H9 (cell line): ENCODE measurements at regions not wholly inside any gene's neighbourhood (a gene's known extent, or its start where the extent isn't known, plus 50 kb on each side); places are given as distances from the start of the nearest gene placed in this dataset.

Experiments
- DNase-seq: peaks from one replicate; pipeline ENCODE4 v3.0.0-alpha.2; 2017
- H2AFZ ChIP-seq: one replicate; pipeline ENCODE4 v1.6.1; 2013; ENCODE audit warnings: mild to moderate bottlenecking, low read length, control low read depth, moderate library complexity
- H2AK5ac ChIP-seq: 2 replicates; pipeline ENCODE4 v1.6.1; 2013; ENCODE audit warnings: low read length, control low read depth, mixed read lengths; ENCODE audit not compliant: insufficient read length
- H2BK120ac ChIP-seq: one replicate; pipeline ENCODE4 v1.6.1; 2013; ENCODE audit warnings: low read depth, mild to moderate bottlenecking, low read length, control low read depth, inconsistent platforms; ENCODE audit not compliant: poor library complexity, severe bottlenecking
- H2BK12ac ChIP-seq: 2 replicates; pipeline ENCODE4 v1.6.1; 2013; ENCODE audit warnings: low read length, control low read depth, mixed read lengths, low read depth; ENCODE audit not compliant: insufficient read length
- H2BK15ac ChIP-seq: 2 replicates; pipeline ENCODE4 v1.6.1; 2013; ENCODE audit warnings: low read depth, low read length, control low read depth
- H2BK20ac ChIP-seq: one replicate; pipeline ENCODE4 v1.6.1; 2013; ENCODE audit warnings: low read depth, mild to moderate bottlenecking, low read length, control low read depth, inconsistent platforms; ENCODE audit not compliant: poor library complexity, severe bottlenecking
- H2BK5ac ChIP-seq: 2 replicates; pipeline ENCODE4 v1.6.1; 2013; ENCODE audit warnings: low read length, control low read depth, mixed read lengths; ENCODE audit not compliant: insufficient read length
- H3K14ac ChIP-seq: 2 replicates; pipeline ENCODE4 v1.6.1; 2013; ENCODE audit warnings: low read length, control low read depth; ENCODE audit not compliant: insufficient read depth
- H3K18ac ChIP-seq: 2 replicates; pipeline ENCODE4 v1.6.1; 2013; ENCODE audit warnings: low read depth, mild to moderate bottlenecking, mixed read lengths, low read length, control low read depth; ENCODE audit not compliant: insufficient read length
- H3K23ac ChIP-seq: 2 replicates; pipeline ENCODE4 v1.6.1; 2013; ENCODE audit warnings: low read length, control low read depth, mixed read lengths, low read depth; ENCODE audit not compliant: insufficient read length
- H3K23me2 ChIP-seq: 2 replicates; pipeline ENCODE4 v1.6.1; 2013; ENCODE audit warnings: low read depth, mild to moderate bottlenecking, mixed read lengths, low read length, control low read depth; ENCODE audit not compliant: insufficient read length, poor library complexity, severe bottlenecking
- H3K27ac ChIP-seq: 2 replicates; pipeline ENCODE4 v1.5.1; 2013; ENCODE audit warnings: low read length, control low read depth, mixed read lengths, low read depth; ENCODE audit not compliant: insufficient read length
- H3K27me3 ChIP-seq: 2 replicates; pipeline ENCODE4 v1.6.1; 2013; ENCODE audit warnings: low read length, control low read depth, inconsistent platforms; ENCODE audit not compliant: insufficient read depth
- H3K4ac ChIP-seq: 2 replicates; pipeline ENCODE4 v1.6.1; 2013; ENCODE audit warnings: low read depth, mild to moderate bottlenecking, control low read depth, inconsistent platforms, low read length, moderate library complexity
- H3K4me1 ChIP-seq: 2 replicates; pipeline ENCODE4 v1.6.1; 2013; ENCODE audit warnings: low read length, control low read depth, inconsistent platforms; ENCODE audit not compliant: insufficient read depth
- H3K4me2 ChIP-seq: 2 replicates; pipeline ENCODE4 v1.6.1; 2013; ENCODE audit warnings: low read length, control low read depth, mixed read lengths; ENCODE audit not compliant: insufficient read length, insufficient read depth
- H3K56ac ChIP-seq: 2 replicates; pipeline ENCODE4 v1.6.1; 2013; ENCODE audit warnings: low read depth, mild to moderate bottlenecking, mixed read lengths, low read length, control low read depth; ENCODE audit not compliant: insufficient read length
- H3K79me1 ChIP-seq: 2 replicates; pipeline ENCODE4 v1.6.1; 2013; ENCODE audit warnings: low read depth, mild to moderate bottlenecking, moderate library complexity, low read length, control low read depth, inconsistent platforms; ENCODE audit not compliant: insufficient read depth, poor library complexity, severe bottlenecking
- H3K79me2 ChIP-seq: 2 replicates; pipeline ENCODE4 v1.6.1; 2013; ENCODE audit warnings: low read length, control low read depth, inconsistent platforms; ENCODE audit not compliant: insufficient read depth
- H3K9ac ChIP-seq: 2 replicates; pipeline ENCODE4 v1.6.1; 2013; ENCODE audit warnings: low read length, control low read depth, mixed read lengths; ENCODE audit not compliant: insufficient read length; ENCODE audit errors: extremely low read depth
- H3K9me3 ChIP-seq: one replicate; pipeline ENCODE4 v1.6.1; 2013; ENCODE audit warnings: low read depth, low read length, inconsistent platforms; ENCODE audit not compliant: control insufficient read depth
- H3T11ph ChIP-seq: one replicate; pipeline ENCODE4 v1.6.1; 2013; ENCODE audit warnings: mild to moderate bottlenecking, low read length, control low read depth, inconsistent platforms
- H4K20me1 ChIP-seq: one replicate; pipeline ENCODE4 v1.6.1; 2013; ENCODE audit not compliant: control insufficient read depth, insufficient read length, insufficient read depth
- H4K5ac ChIP-seq: 2 replicates; pipeline ENCODE4 v1.6.1; 2013; ENCODE audit warnings: low read depth, mild to moderate bottlenecking, mixed read lengths, low read length, control low read depth; ENCODE audit not compliant: insufficient read length
- H4K8ac ChIP-seq: replicated peaks from 2 replicates; pipeline ENCODE4 v1.6.1; 2013; ENCODE audit warnings: low read length, control low read depth, mixed read lengths, low read depth; ENCODE audit not compliant: insufficient read length
- H4K91ac ChIP-seq: 2 replicates; pipeline ENCODE4 v1.6.1; 2013; ENCODE audit warnings: low read depth, mild to moderate bottlenecking, moderate library complexity, mixed read lengths, low read length, control low read depth; ENCODE audit not compliant: insufficient read length
- H3K27ac Mint-ChIP-seq, 3 experiments: 2 replicates in 2 of 3; 3 replicates in 1 of 3; pipeline ENCODE4 v1.8.0; 2020 to 2021; ENCODE audit warnings: mixed read lengths in 3 of 3, mild to moderate bottlenecking in 1 of 3, moderate library complexity in 1 of 3
- H3K27me3 Mint-ChIP-seq: 2 replicates; pipeline ENCODE4 v1.8.0; 2021; ENCODE audit warnings: low read depth, mild to moderate bottlenecking, moderate library complexity, mixed read lengths
- H3K36me3 Mint-ChIP-seq, 3 experiments: 2 replicates in 2 of 3; 3 replicates in 1 of 3; pipeline ENCODE4 v1.8.0; 2020 to 2021; ENCODE audit warnings: low read depth in 3 of 3, mixed read lengths in 3 of 3; ENCODE audit not compliant: insufficient read depth in 1 of 3
- H3K4me1 Mint-ChIP-seq, 2 experiments: 2 replicates each; pipeline ENCODE4 v1.8.0; 2020; ENCODE audit warnings: mixed read lengths in 2 of 2
- H3K4me3 Mint-ChIP-seq, 2 experiments: 2 replicates in 1 of 2; 3 replicates in 1 of 2; pipeline ENCODE4 v1.8.0; 2020 to 2021; ENCODE audit warnings: mild to moderate bottlenecking in 2 of 2, mixed read lengths in 2 of 2, moderate library complexity in 1 of 2
- H3K9me3 Mint-ChIP-seq, 2 experiments: 2 replicates in 1 of 2; 3 replicates in 1 of 2; pipeline ENCODE4 v1.8.0; 2020; ENCODE audit warnings: mild to moderate bottlenecking in 2 of 2, mixed read lengths in 2 of 2, moderate library complexity in 1 of 2
- WGBS: extraction: QIAGEN DNeasy Blood & Tissue Kit; methylation state at CpG from one replicate; pipeline ENCODE4 v1.1.7; 2013; ENCODE audit warnings: missing lambda C conversion rate, low lambda C conversion rate, mixed read lengths; ENCODE audit not compliant: insufficient read length; ENCODE audit errors: extremely low coverage; 5-methylcytosine and 5-hydroxymethylcytosine counted together
- TF ChIP-seq, protein P1 (sequence below): fragments of 200-600 bp; sonication (generic); conservative IDR thresholded peaks from 3 replicates; pipeline ENCODE4 v1.8.0; 2021; ENCODE audit warnings: antibody characterized with exemption, mild to moderate bottlenecking

- Histone ChIP-seq H3K56ac (no peak overlapping the region), H3K79me1 (no peaks in the 10 kb centered on the region), H3K23me2 (no peaks in the 10 kb centered on the region), H3K4me2 (no peak overlapping the region), H2BK12ac (no peak overlapping the region), H3K14ac (no peak overlapping the region), H2BK5ac (no peak overlapping the region), H4K20me1 (no peaks in the 10 kb centered on the region), H3K79me2 (no peaks in the 10 kb centered on the region), H2AFZ (no peak overlapping the region), H4K5ac (no peak overlapping the region), H4K91ac (no peak overlapping the region), H3K27ac (no peak overlapping the region), H3K9me3 (no peaks in the 10 kb centered on the region), H3K23ac (no peak overlapping the region), H3T11ph (no peak overlapping the region), H3K4ac (no peak overlapping the region; the same call in 1 of the 2 replicates), H2BK20ac (no peak overlapping the region), H4K8ac (no peak overlapping the region), H3K4me1 (no peaks in the 10 kb centered on the region), H3K27me3 (no peaks in the 10 kb centered on the region), H3K18ac (no peak overlapping the region), H3K9ac (no peak overlapping the region), H2AK5ac (no peak overlapping the region), H2BK120ac (no peak overlapping the region), H2BK15ac (no peak overlapping the region)
- peaks cover 19 to 20% of the 10 kb centered on the region in 2 experiments for H3K4me1 Mint-ChIP-seq
- H3K4me3 Mint-ChIP-seq: no peak overlapping the region
- peak overlapping the region in 1 of 3 experiments; percentile 55; a peak in 1 of 7 replicates for H3K27ac Mint-ChIP-seq
- no peak for DNase-seq
- H3K36me3 Mint-ChIP-seq: peaks cover 5 to 15% (median 15%) of the 10 kb centered on the region in 3 experiments; a peak in 6 of 7 replicates
- WGBS: no CpG with 5 or more reads among the region's 7 CpGs
- H3K9me3 Mint-ChIP-seq: peaks cover 13 to 17% of the 10 kb centered on the region in 2 experiments
- H3K27me3 Mint-ChIP-seq: no peaks in the 10 kb centered on the region
- TF ChIP-seq, protein P1, sequence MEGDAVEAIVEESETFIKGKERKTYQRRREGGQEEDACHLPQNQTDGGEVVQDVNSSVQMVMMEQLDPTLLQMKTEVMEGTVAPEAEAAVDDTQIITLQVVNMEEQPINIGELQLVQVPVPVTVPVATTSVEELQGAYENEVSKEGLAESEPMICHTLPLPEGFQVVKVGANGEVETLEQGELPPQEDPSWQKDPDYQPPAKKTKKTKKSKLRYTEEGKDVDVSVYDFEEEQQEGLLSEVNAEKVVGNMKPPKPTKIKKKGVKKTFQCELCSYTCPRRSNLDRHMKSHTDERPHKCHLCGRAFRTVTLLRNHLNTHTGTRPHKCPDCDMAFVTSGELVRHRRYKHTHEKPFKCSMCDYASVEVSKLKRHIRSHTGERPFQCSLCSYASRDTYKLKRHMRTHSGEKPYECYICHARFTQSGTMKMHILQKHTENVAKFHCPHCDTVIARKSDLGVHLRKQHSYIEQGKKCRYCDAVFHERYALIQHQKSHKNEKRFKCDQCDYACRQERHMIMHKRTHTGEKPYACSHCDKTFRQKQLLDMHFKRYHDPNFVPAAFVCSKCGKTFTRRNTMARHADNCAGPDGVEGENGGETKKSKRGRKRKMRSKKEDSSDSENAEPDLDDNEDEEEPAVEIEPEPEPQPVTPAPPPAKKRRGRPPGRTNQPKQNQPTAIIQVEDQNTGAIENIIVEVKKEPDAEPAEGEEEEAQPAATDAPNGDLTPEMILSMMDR: no peak
Measured at GRCh38 chrX:113370006-113370405, 529.4 kb upstream of the AMOT start.
